Activated CD8-positive, alpha-beta memory T cell treated with anti-CD3 and anti-CD28 coated beads for 4 hours (primary cell): ENCODE measurements at regions not wholly inside any gene's neighbourhood (a gene's known extent, or its start where the extent isn't known, plus 50 kb on each side); places are given as distances from the start of the nearest gene placed in this dataset.
"Not testable (repeated sequence)": the region's sequence is repeated elsewhere in the genome, so short reads cannot be mapped to it uniquely, and the experiment has no call there.

Experiments
- DNase-seq, 2 donors: peaks; one replicate each; pipeline ENCODE4 v3.0.0-alpha.2; 2020; ENCODE audit warnings: low read depth in 2 of 2

DNA sequence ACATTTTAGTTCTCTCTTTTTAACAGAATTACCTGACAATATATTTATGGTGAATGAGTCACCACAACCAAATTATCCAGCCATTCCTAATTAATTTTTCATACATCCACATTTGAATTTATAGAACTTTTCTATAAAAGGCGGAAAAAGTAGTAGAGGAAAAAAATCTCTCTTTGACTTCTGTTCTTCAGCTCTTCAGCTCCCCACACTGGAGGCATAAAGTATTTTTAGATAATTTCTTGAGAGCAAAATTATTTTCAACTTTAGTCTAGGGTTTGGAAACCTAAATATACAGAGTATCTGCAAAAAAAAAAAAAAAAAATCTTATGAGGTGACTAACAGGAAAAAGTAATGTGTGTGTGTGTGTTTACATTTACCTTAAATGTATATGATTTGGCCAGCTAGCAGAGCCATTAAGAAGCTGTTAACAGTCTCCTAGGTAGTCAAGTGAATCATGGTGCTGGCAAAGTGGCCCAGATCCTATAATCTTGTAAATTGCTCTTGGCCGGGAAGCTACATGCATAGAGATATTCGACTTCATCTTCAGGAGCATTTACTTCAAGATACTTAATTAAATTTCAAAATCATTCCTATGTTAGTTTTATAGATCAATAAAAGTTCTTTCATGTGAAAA, 383.1 kb upstream of the STEAP1 start:
- DNase-seq = no peak

GRCh38 chr7:89772276-89772675, 382.0 kb upstream of the STEAP1 start:
- no peak for DNase-seq

DNA sequence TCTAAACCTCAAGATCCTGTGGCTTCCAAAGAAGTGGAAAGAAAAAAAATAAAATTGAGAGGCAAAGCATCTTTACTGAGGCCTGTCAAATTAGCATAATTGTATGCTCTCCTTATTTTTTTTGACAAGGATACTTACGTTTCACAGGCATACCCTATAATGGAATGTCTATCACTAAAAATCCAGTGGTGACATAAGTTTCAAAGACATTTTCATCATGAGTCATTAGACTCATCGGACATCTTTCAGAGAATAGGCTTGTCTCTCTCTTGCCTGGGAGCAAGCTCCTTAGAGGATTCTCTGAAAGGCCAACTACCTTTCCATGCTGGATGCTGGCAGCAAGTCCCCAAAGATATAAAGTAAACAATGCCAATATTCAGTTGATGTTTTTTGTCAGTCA, 380.7 kb upstream of the STEAP1 start:
- DNase-seq = no peak

DNA sequence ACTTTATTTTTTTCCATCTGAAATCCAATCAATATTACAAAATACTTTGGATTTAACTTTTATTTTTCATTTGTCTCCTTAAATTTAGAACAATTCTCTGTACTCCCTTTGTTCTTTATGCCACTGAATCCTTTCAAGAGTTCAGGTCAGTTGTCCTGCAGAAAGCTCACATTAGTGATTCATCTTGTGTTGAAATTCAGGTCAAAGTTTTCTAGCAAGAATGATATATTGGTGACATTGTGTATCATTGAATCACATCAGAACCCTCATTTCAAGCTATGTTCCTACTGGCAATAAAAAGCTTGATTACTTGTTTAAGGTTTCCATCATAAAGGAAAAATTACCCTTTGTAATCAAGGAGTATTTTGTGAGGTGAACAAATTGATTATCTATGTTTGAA, 378.8 kb upstream of the STEAP1 start:
- DNase-seq = no peak

DNA sequence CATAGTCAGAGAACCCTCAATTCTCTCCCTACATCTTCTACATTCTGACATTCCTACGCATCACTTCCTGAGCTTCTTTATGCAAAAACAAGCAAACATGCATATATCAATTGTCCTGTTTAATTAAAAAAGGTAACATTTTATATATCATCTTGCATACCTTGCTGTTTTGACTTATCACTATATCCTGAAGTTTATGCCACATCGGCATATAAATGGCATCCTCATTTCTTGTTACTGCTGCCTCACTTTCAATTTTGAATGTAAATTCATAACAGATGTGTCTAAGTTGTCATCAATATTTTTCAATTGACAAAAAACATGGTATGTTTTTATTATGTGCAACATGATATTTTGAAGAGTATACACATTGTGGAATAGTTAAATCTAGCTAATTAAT, 377.3 kb upstream of the STEAP1 start:
- no peak for DNase-seq

- no peak for DNase-seq
These were observed 376.8 kb upstream of the STEAP1 start for GRCh38 chr7:89777499-89777898.

GRCh38 chr7:89780291-89780690, 374.0 kb upstream of the STEAP1 start:
- DNase-seq = no peak

GRCh38 chr7:89796481-89796880, 357.8 kb upstream of the STEAP1 start:
- DNase-seq = no peak

DNA sequence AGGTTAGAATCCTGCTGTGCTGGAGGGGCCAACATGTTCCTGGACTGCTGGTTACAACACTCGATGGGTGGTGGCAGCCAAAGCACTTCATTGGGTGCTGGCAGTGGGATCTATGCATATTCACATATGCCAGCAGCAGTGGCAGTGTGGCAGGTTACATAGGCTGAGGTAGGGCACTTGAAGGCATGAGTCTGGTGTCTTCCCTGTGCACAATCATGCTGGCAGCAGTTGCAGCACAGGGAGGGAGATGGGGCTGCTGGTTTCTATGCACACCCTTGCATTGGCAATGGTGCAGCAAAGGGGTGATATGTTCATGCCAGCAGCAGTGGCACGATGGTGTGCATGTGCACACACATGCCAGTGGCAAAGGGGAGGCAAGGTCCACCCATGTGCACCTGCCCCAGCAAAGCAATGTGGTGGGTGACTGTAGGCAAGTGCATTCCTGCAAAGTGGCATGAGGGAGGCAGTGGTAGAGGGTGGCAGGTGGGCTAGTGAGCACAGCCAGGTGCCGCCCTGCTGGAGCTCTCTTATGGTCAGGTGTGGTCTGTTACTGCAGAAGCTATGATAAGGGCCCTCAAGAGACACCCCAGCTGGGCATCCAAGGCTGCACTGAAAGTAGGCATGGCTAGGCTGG, 356.2 kb upstream of the STEAP1 start:
- no peak for DNase-seq

DNA sequence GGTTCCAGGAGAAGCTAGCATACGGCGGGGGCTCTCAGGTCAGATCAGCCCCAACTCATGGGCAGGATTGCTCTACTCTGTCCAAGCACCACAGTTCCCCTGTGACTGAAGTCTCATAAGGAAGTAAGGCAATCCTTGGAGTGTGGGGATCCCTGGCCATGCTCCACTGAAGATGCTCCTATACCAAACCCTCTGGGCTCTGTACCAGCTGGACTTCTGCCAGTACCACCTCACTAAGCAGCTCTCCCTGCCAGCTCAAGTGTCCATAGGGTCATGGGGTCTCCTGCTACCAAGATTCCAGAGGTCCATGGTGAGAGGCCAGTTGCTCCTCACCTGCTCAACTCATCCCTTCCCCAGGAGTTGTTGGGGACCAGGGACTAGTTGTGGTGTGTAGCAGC, 355.7 kb upstream of the STEAP1 start:
- no peak for DNase-seq

- no peak for DNase-seq
These were observed 353.5 kb upstream of the STEAP1 start for GRCh38 chr7:89800761-89801160.

DNA sequence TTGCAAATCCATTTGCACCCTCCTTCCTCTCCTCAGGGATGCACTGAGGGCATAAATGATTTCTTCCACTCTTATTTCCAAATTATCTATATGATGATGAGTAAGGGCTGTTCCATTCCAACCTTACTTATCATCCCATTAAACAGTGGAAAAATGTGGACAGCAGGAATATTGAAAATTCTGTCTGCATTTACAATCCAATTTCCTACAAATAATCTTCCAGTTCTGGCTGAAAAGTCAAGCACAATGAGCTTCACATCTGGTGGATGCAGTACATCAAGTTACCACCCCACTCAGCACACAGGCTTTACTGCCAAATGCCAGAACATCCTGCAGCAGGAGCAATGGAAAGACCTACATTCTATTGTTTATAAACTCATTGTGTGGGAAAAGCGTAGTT, 345.0 kb upstream of the STEAP1 start:
- DNase-seq = no peak

DNA sequence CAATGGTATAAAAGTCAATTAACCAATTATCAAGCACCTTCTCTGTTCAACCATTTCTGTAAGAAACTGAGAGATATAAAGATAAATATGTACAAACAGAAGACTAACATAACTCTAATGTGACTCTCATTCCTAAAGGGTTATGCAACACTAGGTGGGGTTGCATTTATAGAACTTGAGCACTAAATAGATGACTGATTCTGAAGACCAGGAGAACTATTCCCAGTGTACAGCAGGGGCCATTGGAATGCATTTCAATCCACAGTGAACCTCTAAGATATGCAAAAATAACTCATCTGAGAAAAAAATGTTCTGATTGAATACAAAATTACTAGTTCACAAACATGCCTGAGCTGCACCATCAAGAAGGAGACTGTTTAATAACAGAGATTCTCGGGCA, 341.2 kb upstream of the STEAP1 start:
- DNase-seq = no peak

GRCh38 chr7:89826121-89826520, 328.1 kb upstream of the STEAP1 start:
- no peak for DNase-seq

DNA sequence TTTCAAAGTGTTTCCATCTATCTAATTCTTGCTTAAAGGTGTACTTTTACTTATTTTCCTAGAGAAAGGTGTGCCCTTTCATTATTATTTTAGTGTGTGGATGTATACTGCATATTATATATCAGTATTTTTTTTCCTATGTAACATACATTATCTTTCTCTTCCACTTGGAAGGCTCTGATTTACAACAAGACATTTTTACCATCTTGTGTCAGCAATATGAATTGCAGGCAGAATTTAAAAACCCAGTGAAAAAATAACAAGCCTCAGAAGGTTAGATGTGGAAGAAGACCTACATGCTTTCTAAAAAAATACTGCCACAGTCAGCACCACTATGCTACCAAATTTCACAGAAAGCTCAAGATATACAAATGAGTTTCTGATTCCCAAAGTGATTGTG, 327.7 kb upstream of the STEAP1 start:
- DNase-seq = no peak

DNA sequence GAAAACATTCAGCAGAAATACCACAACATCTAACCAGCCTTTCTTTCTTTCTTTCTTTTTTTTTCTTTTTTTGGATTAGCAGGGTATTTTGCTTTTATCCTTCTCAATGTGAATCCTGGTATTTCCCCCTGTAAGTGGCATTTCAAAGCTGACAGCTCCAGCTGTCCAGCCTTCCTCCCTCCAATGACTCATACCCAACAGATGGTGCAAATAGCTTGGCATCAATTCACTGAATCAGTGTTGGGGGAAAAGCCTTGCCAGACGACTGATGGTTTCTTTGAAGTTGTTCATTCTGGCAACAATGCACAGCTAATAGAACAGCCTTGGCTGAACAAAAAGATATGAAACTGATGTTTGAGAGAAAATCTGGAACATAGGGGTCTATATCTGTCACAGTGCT, 316.8 kb upstream of the STEAP1 start:
- DNase-seq = no peak

DNA sequence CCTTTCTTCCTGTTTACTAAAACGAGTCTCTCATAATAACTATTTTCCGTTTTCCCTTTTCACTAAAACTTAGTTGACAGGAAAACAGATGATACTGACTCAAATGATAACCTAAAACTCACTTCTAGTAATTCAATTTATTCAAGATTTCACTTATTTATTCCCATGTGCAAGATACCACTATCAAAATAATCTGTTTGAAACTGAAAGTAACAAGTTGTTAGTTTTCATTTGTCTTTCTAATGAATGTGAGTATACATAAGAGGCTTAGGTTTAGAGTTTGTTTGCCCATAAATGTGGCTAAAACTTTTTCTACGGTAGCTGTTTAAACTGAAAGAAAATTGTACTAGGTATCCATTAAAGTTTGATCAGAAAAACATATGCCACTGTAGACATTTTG, 314.9 kb upstream of the STEAP1 start:
- no peak for DNase-seq

- no peak for DNase-seq
These were observed 308.3 kb upstream of the STEAP1 start for GRCh38 chr7:89845952-89846351.

- no peak for DNase-seq
These were observed 305.2 kb upstream of the STEAP1 start for GRCh38 chr7:89849052-89849451.

DNA sequence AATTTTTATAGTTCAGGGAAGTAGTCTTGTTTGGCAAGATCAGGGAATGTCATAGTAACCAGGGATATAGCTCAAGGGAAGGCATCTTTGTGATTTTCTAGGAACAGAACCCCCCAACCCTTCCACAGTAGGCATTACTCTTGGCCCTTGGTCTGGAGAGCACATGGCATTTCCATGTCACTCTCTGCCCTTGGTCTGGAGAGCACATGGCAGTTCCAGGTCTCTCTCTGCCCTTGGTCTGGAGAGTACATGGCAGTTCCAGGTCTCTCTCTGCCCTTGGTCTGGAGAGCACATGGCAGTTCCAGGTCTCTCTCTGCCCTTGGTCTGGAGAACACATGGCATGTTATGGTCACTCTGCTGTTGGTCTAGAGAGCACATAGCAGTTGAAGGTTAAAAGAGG, 297.2 kb upstream of the STEAP1 start:
- DNase-seq = not testable (repeated sequence)

- no peak for DNase-seq
These were observed 296.5 kb upstream of the STEAP1 start for GRCh38 chr7:89857767-89858166.

DNA sequence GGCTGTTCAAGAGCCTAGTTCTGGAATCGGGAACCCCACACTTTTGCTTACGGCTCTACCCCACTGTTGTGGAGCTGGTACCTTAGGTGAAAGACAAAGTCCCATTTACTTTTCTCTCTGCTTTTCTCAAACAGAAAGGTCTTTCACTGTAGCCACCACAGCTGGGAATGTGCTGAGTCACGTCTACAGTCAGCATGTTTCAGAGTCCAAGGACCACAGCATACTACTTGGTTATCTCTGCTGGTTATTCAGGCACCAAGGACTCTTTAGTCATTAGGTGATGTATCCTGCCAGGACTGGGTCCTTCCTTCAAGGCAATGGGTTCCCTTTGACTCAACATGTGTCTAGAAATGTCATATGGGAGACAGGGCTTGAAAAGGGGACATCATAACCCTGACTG, 266.8 kb upstream of the STEAP1 start:
- DNase-seq = no peak

DNA sequence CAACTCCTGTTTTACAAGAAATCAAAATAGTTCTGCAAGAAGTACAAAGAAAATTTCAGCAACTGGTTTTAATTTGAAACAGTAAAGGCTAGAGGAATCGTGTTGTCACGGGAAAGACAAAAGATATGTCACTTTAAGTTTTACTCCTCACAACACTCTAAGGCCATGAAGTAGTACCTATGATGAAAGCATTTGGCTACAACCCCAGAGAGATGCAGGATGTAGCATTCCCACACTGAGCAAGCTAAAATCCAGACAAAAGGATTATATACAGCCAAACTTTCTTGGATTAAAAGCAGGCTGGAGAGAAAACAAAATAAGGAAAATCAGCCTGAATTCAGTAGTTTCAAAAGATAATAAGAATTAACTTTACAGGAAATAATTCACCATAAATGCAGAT, 245.5 kb upstream of the STEAP1 start:
- DNase-seq = no peak

DNA sequence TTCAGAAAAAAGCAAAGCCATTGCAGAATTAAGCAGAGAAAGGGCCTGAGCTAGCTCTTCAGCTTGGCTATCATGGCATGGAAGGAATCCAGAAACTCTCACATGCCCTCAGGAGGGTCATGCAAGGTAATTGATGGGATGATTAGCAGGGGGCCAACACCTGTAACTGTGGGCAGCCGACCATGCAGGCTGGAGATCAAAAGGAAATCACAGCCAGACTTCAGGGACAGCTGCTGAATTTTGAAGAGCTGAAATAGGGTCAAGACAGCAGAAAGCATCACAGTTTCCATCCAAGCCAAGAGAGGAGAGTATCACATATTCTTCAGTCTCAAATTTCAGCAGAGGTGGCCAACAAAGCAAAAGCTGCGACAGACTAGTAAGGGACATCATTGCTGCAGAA, 239.6 kb upstream of the STEAP1 start:
- DNase-seq = no peak
